UCSD-AML1 (cell line): ENCODE measurements at regions not wholly inside any gene's neighbourhood (a gene's known extent, or its start where the extent isn't known, plus 50 kb on each side); places are given as distances from the start of the nearest gene placed in this dataset.
"Not testable (repeated sequence)": the region's sequence is repeated elsewhere in the genome, so short reads cannot be mapped to it uniquely, and the experiment has no call there.

Experiments used
- DNase-seq: peaks from one replicate; lab custom pipeline; 2025; ENCODE audit not compliant: unreplicated experiment; lab: John Stamatoyannopoulos, UW

DNA sequence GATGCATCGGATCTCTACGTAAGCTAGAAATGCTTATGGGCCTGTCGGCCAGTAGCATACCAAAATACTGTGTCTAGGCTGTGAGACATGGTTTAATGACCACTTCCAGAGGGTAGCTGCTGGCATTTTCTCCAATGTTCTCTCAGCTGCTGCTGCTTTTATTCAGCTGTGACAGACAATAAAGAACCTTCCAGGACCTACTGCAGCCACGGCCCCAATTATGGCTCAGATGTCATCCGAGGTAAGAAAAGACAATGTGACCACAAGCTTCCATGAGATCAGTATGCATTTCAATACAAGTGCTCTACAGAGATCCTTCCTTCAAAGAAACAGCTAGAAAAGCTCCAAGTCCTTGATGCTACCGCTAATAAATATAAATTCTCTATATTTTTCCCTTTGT is 256.2 kb downstream of the SDHAF3 start:
- DNase-seq: no peak

DNA sequence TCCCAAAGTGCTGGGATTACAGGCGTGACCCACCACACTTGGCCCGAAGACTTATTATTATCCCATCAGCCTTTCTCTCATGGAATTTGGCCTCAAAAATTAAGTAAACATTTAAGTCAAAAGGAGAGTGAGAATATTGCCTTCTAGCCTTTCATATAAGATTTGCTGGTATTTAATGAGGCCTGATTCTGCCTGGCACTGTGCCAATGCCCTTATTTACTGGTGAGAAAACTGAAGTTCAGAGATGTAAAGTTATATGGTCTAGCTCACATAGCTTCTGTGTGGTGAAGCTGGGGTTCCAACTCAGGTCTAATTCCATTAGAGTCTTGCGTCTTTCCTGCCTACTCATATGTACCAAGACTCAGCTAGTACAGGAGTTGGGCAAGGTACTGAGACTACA is 260.2 kb downstream of the SDHAF3 start:
- DNase-seq: no peak

DNA sequence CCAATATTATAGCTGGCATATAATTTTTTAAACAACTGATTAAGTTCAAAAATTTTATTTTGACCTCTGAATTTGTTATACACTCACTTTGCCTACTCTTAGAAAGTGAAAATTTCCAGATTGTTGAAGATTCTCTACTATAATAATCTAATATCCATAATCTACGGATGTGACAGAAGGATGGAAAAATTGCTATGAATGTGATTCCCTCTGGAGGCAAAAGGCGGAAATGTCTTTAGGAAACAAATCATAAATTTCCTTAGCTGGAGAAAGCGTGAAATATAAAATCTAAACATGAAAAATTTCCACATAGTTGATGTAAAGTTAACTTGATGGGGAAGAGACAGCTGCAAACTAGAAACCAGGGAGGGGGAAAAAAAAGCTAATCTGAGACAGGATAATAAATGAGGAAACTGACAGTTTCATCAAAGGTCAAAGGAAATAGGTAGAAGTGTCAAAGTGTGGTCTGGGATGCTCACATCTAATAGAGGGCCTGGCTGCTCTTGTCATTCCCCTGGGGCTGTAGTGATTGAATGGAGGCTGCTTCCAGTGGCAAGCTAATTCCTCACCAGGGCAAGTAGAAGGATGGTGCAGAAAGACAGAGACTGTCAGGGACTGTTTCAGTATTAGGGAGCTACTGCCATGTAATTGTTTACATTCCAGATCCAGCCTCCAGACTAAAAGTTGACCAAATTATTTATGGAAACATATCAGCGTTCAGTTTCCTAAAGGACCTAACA is 264.5 kb downstream of the SDHAF3 start:
- no peak for DNase-seq

DNA sequence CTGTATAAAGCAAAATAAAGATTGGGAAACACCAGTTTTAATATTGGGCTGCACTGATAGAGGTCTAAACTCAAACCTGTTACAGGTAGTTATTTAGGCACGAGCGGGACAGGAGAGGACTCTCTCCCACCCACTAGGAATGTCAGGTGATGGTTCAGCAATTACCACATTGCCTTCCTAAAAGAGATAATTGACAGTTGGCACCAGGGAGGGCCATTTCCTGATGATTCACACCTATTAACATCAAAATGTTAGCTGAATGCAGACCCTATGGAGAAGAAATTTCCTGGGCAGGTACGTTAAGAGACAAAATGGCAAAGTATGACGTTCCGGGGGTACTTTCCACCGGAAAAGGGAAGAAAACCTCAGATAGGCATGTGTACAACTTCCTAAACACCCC is 272.6 kb downstream of the SDHAF3 start:
- DNase-seq: no peak

DNA sequence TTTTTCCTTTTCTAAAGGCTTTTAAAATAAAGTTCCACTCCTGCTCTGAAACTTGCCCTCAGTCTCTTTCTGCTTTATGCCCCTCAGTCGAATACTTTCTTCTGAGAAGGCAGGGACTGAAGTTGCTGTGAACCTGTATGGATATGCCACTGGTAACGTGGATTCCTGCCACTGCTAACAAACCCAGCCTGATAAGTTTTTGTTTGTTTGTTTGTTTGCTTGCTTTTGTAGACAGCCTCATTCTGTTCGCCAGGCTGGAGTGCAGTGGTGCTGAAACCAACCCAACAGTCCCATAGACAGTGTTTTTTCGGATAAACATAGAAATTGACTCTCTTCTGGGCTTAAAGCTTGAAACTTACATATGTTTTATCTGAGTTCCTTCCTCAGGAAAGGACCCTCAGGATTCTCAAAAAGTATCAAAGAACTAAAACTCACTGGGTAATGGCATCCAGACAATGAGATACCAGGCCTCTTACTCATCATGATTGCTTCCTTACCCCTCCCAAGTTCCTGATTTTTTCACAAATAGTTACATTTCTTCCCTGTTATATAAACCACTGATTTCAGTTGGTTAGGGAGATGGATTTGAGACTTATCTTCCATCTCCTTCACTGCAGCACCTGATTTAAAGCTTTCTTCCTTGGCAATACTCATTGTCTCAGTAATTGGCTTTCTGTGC is 273.6 kb downstream of the SDHAF3 start:
- no peak for DNase-seq

DNA sequence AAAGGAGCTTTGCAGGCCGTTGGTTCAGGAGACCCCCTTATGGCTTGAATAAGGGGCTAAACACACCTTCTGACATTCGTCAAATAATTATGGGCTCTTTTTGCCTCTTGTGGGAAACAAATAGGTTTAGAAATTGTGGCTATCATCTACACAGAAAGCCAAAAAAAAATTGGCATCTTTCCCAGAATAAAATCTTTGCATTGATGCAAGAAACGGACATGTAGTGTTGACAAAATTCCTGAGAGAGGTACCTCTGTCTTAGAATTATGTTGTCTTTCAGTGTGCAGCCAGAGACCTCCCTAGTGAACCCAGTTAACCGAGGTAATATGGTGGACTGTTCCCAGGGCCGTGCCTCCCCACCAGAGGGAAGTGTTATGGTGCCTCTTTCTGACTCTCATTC is 283.9 kb downstream of the SDHAF3 start:
- DNase-seq: no peak

DNA sequence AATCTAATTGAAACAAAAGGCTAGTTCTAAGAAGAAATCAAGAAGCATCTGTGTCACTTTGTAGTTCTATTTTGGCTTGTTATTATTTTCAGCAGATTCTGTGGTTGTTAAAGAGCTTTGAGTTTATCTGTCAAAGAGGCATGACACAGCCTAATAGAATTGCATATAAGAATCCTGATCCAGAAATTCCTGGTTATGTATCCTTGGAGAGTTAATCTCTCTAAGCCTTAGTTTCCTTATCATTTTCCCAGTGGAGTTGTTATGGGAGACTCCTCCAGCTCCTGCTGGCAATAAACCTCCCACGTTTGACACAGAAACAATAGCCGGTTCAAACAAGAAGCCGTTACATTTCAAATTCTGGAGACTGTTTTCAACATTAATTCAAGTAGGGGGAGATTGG is 288.3 kb downstream of the SDHAF3 start:
- DNase-seq: no peak

DNA sequence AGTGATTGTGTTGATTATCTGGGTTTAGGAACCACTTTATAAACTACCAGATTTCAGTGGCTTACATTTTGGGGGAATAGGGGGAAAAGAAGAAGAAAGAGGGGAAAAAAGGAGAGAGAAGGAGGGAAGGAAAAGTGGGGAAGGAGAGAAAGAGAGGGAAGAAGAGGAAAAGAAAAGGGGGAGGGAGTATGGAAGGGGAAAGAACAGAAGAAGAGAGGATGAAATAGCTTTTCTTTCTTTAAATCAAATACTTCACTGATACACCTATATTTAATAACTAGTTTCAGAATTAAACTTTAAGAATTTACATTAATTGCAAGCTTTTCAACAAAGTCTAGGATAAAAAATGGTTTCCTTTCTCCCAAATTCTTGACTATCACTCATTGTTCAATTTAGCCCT is 289.6 kb downstream of the SDHAF3 start:
- DNase-seq: no peak

DNA sequence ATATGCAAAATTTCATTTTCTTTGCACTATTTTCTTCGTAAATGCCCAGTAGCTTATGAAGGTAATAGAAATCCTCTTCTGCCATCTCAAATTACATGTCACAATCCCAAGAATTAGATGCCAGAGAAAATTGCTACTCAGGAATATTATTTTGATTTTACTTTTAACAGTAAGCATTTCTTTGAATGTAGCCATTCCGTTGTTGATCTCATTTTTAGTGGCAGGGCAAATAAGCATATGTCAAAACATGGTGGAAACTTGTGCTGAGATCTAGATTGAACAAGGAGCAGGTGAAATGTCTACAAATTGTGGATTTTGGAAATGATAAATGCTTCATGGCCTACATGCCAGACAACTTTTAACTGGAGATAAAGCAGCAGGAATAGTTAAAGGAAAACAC is 291.8 kb downstream of the SDHAF3 start:
- no peak for DNase-seq

DNA sequence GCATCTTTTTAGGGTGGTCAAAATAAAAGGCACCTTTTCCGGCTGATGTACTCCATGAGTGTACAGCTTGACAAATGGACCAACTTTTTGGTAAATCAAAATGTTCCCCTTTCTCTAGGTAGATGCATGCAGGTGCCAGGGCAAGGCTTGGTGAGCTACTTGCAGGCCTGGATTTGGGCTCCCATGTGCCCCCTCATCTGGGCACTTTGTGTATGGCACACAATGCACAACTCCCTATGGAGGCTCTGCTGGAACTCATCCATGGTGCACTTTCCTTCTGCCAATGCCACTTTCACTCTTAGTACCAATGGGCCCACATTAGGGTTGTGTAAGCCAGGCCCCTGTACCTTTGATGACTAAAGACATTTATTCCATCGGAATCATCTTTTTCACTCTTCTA is 300.8 kb downstream of the SDHAF3 start:
- peak; percentile 3 for DNase-seq

DNA sequence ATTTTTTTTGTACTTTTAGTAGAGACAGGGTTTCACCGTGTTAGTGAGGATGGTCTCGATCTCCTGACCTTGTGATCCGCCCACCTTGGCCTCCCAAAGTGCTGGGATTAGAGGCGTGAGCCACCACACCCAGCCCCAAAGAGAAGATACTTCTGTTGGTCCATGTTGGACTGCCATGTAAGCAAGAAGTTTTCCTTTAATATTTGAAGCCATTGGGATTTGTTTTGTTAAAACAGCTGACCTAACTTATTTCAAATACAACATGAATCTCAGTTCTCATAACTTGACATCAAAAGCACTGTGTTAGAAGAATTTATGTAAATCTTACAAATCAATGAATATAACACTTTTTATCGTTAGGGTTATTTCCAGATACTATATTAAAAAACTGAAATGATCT is 302.4 kb downstream of the SDHAF3 start:
- no peak for DNase-seq

DNA sequence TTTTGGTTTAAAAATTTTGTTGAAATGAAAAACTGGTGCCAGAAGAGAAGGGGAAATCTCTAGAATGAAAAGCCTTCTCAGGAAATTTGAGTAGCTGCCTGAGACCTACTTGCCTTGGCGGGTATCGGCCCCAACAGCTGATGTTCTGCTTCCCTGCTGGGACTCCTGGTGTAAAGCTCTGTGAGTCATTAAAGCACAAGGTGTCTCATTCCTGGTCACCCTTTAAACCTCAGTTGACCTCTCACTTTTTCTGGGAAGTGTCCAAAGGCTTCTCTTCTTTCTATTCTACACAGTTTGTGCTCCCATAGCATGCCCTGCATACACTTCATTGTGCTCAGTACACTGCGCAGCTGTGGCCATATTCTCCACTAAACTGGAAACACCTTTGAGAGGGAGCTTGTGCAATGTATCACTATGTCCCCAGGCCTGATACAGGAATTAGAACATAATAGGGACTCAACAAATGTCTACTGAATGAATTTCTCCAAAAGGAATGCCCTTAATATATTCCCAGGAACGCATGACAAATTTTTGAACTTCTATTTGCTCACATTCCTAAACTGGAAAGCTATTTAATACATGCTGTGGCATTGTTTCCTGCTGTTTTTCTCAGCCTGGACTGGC is 303.9 kb downstream of the SDHAF3 start:
- DNase-seq: no peak

DNA sequence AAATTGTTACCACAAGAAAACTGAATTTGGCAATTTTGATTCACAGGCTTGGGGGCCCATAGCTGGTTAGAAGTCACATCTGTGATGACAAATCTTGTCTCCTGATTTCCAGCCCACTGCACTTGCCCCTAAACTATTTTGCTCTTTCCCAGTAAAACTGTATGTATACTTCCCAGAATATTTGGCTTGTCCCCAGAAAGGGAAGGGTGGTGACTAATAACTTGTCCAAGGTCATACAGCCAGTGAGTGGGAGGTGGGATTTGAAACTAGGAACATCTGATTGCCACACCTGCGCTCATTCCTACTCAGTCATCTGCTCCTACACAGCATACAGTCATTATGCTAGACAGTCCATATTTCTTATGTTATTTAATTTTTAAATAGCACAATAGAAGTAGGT is 304.5 kb downstream of the SDHAF3 start:
- no peak for DNase-seq

DNA sequence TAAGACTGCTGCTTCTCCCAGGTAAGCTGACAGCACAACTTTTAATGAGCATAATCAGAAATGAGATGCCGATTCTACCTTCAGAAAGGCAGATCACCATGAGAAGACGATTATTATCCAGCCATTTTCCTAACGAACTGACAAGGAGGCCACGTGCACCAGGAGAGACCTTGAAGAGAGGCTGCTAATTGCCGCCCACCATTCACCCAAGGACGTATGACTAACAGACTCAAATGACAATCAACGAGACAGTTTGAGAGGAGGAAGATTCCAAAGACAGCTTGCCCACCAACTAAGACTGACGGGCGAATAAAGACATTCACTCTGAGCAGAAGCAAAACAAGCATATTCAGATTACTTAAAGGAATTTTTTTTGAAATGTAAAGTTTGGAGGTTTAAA is 301.9 kb upstream of the TAC1 start:
- no peak for DNase-seq

DNA sequence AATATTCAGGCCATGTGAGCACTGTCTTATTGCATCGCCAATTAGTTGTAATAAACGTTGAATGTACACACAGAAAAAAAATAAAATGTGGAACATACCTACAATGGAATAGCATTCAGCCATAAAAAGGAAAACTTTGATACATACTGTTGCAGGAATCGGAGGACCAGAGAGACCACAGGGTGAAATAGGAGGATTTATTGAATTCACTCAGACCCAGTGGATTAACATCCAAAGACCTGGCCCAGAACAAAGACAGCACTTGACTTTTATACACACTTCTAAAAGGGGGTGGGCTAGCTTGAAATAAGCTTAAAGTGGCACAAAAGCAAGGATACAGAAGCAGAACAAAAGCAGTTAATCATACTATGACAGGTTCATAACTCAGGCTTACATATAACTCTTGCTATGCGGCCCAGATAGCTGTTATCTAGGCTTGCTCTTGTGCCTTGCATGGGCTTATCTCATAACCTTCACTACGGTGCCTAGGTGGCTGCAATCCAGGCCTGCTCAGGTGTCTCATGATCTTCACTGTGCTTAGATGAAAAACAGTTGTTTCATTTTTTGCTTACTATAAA is 292.2 kb upstream of the TAC1 start:
- no peak for DNase-seq

DNA sequence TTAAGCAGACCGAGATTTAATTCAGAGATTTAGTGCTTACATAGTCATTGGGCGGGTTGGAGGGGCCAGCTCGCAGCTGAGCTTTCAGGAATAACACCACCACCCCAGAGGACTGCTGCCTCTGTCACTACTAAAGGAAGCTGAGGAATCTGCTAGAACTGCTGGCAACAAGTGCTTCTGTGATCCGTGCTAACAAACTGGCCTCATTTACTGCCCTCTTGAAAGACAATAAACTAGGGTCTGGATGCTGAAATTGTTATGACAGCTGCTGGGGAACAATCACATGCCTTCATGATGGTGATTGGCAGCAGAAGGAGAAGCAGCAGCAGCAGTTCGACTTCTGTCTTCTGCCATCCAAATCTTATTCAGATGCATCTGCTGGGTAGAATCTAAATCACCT is 285.5 kb upstream of the TAC1 start:
- DNase-seq: no peak

DNA sequence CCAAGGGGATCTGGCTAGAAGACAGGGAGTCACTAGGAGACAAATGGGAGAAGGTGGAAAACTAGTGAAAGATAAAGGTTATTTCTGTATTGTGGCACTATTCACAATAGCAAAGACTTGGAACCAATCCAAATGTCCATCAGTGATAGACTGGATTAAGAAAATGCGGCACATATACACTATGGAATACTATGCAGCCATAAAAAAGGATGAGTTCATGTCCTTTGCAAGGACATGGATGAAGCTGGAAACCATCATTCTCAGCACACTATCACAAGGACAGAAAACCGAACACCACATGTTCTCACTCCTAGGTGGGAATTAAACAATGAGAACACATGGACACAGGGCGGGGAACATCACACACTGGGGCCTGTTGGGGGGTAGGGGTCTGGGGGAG is 282.4 kb upstream of the TAC1 start:
- not testable (repeated sequence) for DNase-seq

DNA sequence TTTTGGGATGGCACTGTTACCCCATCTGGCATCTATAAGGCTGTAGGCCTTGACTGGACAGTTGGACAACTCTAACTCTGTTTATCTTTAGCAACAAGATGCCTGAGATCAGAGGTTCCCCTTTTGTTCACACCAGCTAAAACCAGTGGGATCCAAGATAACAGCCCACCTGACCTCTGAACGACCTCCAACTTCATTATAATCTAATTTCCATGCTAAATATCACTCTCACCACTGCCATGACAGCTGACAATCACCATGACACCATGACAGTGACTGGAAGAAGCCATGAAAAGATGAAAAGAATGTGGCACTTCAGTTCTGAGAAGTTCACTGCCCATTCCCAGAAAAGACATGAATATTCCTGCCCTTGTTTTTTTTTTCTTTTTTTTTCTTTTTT is 281.4 kb upstream of the TAC1 start:
- no peak for DNase-seq

DNA sequence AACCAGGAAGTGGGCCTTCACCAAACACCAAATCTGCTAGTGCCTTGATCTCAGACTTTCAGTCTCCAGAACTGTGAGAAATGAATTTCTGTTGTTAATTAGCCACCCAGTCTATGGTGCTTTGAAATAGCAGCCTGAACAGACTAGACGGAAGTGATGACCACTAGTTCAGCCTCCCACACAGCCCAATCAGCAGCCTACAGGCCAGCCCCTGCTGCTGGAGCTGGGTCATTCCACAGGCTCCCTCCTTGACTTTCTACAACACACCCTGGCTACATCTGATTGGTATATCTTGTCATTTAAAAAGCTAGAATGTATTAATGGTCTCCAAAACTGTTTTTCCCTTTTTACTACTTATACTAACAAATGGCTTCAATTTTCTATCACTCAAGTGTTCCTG is 277.2 kb upstream of the TAC1 start:
- no peak for DNase-seq

DNA sequence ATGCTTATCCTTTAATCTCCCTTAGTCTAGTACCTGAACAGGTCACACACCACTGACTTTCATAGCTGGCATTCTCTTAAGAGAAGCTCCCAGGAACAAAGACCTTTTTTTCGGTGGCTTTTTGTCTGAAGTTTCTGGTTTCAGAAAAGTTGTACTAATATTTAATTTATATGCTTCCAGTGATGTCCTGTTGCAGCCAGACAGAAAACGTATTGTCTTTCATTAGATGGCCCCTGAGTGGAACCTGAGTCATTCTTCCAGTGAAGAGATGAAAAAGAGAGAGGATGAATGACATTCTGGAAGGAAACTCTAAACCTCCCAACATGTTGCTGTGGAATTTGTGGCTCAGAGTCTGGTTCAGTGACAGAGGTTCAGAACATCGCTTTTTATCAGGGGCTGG is 274.8 kb upstream of the TAC1 start:
- DNase-seq: no peak

DNA sequence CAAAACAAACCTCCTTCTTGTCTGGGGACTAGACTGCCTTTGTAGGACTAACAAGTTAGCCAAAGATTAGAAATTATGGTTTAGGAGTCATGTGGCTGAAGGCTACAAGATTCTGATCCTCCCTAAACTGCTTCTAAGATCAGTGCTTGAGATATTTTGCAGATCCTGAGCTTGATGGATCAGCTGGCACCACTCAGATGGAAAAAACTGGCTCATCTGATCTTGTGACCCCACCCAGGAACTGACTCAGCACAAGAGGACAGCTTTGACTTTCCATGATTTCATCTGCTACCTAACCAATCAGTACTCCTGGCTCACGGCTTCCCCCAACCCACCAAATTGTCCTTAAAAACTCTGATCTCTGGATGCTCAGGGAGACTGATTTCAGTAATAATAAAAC is 271.5 kb upstream of the TAC1 start:
- DNase-seq: no peak

DNA sequence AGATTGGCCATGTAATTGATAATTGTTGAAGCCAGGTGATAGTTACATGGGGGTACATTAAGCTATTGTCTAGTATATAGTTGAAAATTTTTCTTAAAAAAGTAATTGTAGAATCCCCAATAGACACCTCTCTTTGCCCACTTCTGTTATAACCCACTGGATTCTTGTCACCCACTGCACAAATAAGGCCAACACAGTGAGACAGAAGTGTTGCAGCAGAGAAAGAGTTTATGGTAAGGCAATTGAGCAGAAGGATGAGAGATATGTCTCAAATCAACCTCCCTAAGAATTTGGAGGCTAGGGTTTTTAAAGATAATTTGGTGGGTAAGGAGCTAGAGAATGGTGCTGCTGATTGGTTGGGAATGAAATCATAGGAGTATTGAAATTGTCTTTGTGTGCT is 270.3 kb upstream of the TAC1 start:
- DNase-seq: no peak
